NCI-H1436 (cell line): ENCODE measurements at regions not wholly inside any gene's neighbourhood (a gene's known extent, or its start where the extent isn't known, plus 50 kb on each side); places are given as distances from the start of the nearest gene placed in this dataset.

Experiments
- DNase-seq: peaks from one replicate; lab custom pipeline; 2025; lab: John Stamatoyannopoulos, UW

DNA sequence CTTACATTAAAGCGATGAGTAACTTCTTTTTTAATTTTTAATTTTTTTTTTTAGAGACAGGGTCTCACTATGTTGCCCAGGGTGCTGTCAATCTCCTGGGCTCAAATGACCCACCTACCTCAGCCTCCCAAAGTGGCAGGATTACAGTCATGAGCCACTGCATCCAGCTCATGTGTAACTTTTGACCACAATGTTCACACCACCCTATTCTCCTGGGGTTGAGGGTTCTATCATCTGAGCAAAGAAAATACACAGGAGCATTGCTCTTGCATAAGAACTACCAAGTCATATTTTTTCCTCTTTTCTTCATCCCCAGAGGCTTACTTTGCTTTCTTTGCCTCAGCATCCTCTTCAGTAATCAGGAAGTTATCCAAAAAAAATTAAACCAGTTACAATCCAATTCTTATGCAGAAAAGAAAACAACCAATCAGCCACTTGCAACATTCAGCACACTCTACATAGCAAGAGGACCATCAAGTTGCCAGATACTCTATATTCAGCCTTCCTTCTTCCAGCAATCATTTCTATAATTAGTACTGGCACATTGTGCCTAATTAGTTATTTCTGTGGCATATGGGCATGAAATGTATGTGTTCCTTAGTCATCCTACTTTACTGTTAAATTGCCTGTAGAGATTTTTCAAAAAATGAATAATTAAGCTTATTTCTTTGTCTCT, 345.6 kb downstream of the AKAIN1 start:
- no peak for DNase-seq

GRCh38 chr18:4847056-4847455, 350.0 kb downstream of the AKAIN1 start:
- no peak for DNase-seq

GRCh38 chr18:4844320-4844719, 352.7 kb downstream of the AKAIN1 start:
- DNase-seq, result no peak

GRCh38 chr18:4843771-4844170, 353.3 kb downstream of the AKAIN1 start:
- DNase-seq, result no peak

DNA sequence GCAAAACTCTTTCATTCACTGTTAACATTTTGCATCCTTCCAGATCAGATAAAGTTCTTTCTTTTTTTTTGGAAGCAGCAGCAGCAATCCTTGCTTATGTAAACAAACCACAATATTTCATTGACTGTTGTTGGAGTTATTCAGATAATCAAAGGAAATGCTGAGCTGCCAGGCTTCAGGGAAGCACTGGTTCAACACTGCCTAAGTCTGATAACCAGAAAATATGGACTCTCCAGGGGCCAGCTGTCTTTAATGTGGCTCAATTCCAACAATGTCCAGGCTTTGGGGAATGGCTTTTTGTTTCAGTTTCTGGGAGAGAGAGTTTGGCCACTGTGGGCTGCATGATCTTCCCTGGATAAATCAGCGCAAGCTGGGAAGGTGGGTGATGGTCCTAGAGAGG, 354.3 kb downstream of the AKAIN1 start:
- no peak for DNase-seq

GRCh38 chr18:4842287-4842686, 354.8 kb downstream of the AKAIN1 start:
- no peak for DNase-seq

GRCh38 chr18:4839639-4840038, 357.4 kb downstream of the AKAIN1 start:
- no peak for DNase-seq

DNA sequence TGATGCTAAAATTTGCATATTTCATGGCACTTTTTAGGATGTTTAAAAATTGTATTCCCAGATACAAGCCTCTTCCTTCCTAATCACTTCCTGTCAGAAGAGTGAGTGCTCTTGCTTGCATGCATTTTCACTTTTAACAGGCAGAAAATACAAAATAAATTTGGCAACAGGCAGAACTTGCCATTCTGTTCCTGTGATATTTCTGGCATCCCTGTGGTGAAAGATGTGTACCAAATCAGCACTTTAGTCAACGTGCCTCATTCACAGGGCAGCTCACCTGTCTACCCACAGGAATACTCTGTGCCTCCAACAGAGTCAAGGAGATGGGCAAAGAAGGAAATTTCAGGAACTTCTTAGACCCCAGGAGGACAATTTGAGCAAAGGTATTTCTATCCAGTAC, 360.9 kb downstream of the AKAIN1 start:
- DNase-seq, result no peak

- no peak for DNase-seq
Measured at GRCh38 chr18:4831791-4832375, 365.2 kb downstream of the AKAIN1 start.

- no peak for DNase-seq
Measured at GRCh38 chr18:4831127-4831526, 365.9 kb downstream of the AKAIN1 start.

DNA sequence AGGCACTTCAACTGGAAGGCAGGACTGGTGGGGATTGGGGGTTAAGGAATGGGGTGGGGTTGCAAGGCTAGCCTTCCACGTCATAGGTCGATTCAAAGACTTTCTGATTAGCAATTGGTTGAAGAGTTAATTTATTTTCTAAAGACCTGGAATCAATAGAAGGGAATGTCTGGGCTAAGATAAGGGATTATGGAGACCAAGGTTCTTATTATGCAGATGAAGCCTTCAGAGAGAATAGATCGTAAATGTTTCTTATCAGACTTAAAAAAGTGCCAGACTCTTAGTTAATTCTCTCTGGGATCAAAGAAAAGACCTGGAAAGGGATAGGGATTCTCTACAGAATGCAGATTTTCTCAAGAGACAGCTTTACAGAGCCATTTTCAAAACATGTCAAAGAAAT, 368.0 kb upstream of the DLGAP1 start:
- no peak for DNase-seq

GRCh38 chr18:4821801-4822200, 366.7 kb upstream of the DLGAP1 start:
- no peak for DNase-seq

- no peak for DNase-seq
Measured at GRCh38 chr18:4817665-4818064, 362.6 kb upstream of the DLGAP1 start.

GRCh38 chr18:4813708-4814107, 358.6 kb upstream of the DLGAP1 start:
- DNase-seq, result no peak

- DNase-seq, result no peak
Measured at GRCh38 chr18:4808891-4809290, 353.8 kb upstream of the DLGAP1 start.

DNA sequence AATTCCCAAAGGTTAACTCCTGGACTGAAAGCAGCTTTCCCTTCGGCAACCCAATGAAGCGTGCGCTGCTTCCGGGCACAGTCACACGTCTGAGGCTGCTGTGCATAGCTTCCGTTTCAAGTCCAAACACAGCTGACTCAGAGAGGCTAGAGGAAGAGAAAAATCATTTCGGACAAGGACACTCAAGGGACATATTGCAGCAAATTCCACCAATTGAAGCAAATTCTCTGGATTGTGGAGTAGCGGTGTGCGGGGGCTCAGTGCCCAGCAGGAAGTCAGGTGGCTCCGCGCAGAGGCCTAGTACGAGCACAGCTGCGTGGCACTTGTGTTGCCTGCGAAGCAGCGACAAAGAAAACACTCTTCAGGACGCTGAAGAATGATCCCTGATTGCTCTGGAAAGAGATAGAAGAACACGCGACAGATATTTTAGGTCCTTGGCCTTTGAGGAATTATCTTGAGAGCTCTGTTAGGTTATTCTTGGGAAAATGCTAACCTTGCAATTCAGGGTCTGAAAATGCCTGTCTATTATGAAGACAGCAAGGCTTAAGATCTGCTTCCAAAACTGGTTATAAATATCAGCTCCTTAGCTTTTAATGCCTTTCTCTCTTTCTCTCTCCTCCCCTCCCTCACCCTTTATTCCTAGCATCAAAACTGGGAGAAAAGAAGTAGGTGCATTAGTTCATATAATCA, 352.6 kb upstream of the DLGAP1 start:
- DNase-seq, result no peak

GRCh38 chr18:4806331-4806730, 351.2 kb upstream of the DLGAP1 start:
- DNase-seq, result no peak

DNA sequence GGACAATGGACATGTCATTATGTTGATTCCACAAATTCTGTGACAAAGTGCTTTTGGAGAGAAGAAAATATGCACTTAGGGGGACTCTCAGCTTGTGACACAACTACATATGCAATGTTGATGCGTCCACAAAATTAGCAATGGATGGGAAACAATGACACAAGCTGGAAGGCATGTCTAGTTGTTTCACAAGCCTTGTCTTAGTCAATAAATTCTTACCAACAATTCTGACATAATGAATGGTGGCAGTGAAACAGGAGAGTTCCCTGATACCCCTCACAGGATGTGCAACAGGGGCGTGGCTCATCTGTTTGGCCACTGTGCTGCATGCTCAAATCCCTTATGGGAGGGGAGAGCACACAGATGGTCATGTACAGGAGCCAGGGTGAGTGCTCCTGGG, 347.2 kb upstream of the DLGAP1 start:
- DNase-seq, result no peak

DNA sequence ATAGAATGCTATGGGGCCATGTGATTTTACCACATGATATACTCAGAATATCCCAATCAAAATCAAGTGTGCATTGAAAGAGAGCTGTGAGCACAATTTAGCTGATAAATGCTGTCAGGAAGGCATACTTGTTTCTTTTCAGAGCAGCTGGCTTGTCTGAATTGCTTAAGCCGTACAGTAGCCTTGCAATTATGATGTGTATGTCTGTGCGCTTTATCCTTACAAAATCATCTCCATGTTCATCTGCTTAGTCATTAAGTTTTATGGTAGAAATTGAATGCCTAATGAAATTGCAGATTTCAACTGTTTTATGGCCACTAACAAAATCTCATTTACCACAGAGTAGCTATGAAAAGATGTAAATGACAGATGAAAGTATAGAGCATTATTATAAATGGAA, 346.0 kb upstream of the DLGAP1 start:
- no peak for DNase-seq

DNA sequence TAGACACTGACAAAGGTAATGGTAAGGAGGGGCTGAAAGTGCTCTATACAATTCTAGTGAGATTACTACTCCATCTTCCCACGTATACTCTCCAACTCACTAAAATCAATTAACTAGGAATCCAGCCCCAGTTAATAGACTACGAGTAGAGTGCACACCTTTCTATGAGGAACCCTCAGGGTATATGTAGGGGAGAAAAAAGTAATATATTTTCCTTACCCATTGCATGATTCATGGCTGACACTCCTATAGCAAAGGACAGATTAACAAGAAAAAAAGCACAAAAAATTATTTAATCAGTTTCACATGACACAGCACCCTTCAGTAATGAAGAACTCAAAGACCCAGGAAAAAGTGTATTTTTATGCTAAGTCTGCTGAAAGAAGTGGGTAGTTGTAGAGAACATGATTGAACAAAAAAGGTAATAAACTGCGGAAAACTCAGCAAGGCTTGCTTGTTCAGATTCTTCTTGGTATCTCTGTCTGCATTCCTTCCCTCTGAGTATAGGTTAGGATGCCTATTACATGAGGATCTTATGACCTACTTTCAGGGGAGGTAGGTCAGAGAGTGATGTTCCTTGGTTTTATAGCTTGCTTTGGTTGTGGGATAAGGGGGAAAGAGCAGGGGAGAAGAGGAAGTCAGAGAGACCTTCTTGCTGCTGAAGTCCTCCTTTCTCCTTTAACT, 342.0 kb upstream of the DLGAP1 start:
- DNase-seq, result no peak

DNA sequence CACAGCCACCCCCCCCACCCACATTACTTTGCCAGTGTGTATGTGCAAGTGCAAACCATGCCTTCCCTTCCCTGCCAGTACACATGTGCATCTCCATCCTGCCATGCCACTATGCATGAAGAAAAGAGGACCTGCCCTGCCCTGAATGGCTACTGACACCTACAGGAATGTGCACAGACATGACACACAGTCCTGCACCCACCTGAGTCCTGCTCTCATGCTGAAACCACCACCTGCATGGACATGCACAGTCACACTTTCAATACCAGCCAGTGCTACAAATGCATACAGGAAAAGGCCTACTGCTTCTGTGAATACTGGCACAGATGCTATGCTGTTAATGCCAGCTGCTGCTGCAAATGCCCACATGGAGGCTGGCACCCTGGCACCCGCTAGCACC, 334.4 kb upstream of the DLGAP1 start:
- DNase-seq, result no peak

DNA sequence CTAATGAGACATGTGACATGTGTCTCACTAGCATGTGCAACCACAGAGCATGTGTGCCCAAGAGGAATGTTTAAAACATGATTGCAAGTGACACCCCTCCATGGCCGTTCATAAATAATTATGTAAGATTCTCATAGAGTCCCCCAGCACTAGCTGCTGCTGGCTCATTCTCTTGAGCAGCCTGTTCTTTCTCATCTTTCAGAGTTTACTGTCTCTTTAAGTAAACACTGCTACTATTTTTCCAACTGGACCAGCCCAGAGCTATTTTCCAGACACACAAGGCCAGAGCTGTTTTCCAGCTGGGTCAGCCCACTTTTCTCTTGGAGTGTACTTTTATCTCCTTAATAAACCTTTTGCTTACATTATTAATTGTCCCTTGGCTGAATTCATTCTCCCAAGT, 326.8 kb upstream of the DLGAP1 start:
- no peak for DNase-seq

- DNase-seq, result no peak
Measured at GRCh38 chr18:4765401-4765800, 310.3 kb upstream of the DLGAP1 start.
